ENCODE measurements at regions not wholly inside any gene's neighbourhood (a gene's known extent, or its start where the extent isn't known, plus 50 kb on each side); places are given as distances from the start of the nearest gene placed in this dataset.

- TF ChIP-seq RFX5 (IDR thresholded peaks at IDR 0.05) (no peak), POLR2A (IDR thresholded peaks at IDR 0.05; ENCODE audit: low read length) (no peak), CHD4 (IDR thresholded peaks at IDR 0.05; ENCODE audit: borderline replicate concordance) (no peak), CHD2 (IDR thresholded peaks at IDR 0.05; ENCODE audit: low read length, partially characterized antibody) (no peak), CTCF (IDR thresholded peaks at IDR 0.05) (no peak), MYC (IDR thresholded peaks at IDR 0.05; ENCODE audit: borderline replicate concordance, low read length) (no peak), TP53 (CRISPR knock-in tag; IDR thresholded peaks at IDR 0.05) (no peak), RAD21 (conservative IDR thresholded peaks at IDR 0.05 in 1 of 2, IDR thresholded peaks at IDR 0.05 in 1 of 2) (no peak), USF2 (IDR thresholded peaks at IDR 0.05) (no peak)
Observed at GRCh38 chr10:106251573-106251972, 912.9 kb downstream of the SORCS1 start.
